ENCODE measurements at regions not wholly inside any gene's neighbourhood (a gene's known extent, or its start where the extent isn't known, plus 50 kb on each side); places are given as distances from the start of the nearest gene placed in this dataset.

DNA sequence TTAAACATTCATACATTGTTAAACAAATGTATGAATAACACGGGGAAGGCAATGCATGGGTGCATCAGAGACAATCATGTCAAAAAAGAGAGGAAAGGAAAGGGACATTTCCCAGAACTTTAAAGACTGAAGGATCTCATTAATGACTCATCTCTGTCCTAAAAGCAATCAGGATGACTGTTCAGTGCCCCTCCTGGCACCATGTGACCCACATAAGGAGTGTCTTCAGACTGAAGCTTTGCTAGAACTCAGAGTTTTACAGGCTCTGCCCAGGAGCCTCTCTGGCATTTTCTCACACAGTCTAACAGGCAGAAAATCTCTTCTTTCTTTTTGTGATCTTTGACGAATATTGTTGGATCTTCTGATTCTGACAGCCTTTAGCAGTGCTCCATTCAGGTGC is 315.3 kb downstream of the OTUD1 start:
- TF ChIP-seq, protein P1, sequence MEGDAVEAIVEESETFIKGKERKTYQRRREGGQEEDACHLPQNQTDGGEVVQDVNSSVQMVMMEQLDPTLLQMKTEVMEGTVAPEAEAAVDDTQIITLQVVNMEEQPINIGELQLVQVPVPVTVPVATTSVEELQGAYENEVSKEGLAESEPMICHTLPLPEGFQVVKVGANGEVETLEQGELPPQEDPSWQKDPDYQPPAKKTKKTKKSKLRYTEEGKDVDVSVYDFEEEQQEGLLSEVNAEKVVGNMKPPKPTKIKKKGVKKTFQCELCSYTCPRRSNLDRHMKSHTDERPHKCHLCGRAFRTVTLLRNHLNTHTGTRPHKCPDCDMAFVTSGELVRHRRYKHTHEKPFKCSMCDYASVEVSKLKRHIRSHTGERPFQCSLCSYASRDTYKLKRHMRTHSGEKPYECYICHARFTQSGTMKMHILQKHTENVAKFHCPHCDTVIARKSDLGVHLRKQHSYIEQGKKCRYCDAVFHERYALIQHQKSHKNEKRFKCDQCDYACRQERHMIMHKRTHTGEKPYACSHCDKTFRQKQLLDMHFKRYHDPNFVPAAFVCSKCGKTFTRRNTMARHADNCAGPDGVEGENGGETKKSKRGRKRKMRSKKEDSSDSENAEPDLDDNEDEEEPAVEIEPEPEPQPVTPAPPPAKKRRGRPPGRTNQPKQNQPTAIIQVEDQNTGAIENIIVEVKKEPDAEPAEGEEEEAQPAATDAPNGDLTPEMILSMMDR (IDR thresholded peaks at IDR 0.05) = no peak
- TF ChIP-seq SIN3A (IDR thresholded peaks at IDR 0.05; ENCODE audit: borderline replicate concordance, insufficient read depth, low read depth, low read length) (no peak), POLR2AphosphoS5 (IDR thresholded peaks at IDR 0.05; ENCODE audit: low read depth, low read length) (no peak)
- TF ChIP-seq, protein P2, sequence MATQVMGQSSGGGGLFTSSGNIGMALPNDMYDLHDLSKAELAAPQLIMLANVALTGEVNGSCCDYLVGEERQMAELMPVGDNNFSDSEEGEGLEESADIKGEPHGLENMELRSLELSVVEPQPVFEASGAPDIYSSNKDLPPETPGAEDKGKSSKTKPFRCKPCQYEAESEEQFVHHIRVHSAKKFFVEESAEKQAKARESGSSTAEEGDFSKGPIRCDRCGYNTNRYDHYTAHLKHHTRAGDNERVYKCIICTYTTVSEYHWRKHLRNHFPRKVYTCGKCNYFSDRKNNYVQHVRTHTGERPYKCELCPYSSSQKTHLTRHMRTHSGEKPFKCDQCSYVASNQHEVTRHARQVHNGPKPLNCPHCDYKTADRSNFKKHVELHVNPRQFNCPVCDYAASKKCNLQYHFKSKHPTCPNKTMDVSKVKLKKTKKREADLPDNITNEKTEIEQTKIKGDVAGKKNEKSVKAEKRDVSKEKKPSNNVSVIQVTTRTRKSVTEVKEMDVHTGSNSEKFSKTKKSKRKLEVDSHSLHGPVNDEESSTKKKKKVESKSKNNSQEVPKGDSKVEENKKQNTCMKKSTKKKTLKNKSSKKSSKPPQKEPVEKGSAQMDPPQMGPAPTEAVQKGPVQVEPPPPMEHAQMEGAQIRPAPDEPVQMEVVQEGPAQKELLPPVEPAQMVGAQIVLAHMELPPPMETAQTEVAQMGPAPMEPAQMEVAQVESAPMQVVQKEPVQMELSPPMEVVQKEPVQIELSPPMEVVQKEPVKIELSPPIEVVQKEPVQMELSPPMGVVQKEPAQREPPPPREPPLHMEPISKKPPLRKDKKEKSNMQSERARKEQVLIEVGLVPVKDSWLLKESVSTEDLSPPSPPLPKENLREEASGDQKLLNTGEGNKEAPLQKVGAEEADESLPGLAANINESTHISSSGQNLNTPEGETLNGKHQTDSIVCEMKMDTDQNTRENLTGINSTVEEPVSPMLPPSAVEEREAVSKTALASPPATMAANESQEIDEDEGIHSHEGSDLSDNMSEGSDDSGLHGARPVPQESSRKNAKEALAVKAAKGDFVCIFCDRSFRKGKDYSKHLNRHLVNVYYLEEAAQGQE (IDR thresholded peaks at IDR 0.05; ENCODE audit: insufficient read depth in 1 of 2, low read depth in 2 of 2, low read length in 1 of 2) = no peak
